ENCODE measurements at regions not wholly inside any gene's neighbourhood (a gene's known extent, or its start where the extent isn't known, plus 50 kb on each side); places are given as distances from the start of the nearest gene placed in this dataset.

DNA sequence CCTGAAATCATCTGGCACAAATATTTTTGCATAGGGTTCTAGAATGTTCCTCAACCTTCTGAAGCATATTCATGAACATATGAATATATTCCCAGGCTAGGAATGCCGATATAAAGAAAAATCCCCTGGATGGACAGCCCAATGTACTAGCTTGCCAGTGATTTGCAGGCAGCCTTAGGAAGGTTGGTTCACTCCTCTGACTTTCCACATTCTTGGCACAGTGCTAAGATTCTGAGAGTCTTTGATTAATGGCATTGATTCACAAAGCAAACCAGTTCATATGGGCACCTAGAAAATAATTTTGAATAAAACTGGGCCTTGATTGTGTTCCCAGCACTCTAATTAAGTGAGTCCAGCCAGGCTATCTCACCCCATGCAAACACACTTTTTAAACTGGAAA lies 56.9 kb upstream of the ENPP4 start:
- in situ Hi-C loops (cut with MboI; ENCODE audit: low pct_unique_long_range_greater_than_20kb in 2 of 9, low sequenced_read_pairs in 9 of 9, unreplicated experiment in 9 of 9), result no loop called here
- 0 to 100% (median 50%) methylated on average over 1 of the region's 1 CpG; no CpG with 5 or more reads in 3 of the 10 experiments for WGBS, 10 experiments
- ATAC-seq (replicated peaks in 6 of 8), result no peak
- H3K4me1 ChIP-seq (replicated peaks in 1 of 2), result no peaks in the 10 kb centered on the region
- H3K27ac ChIP-seq, result no peak overlapping the region
- no peak overlapping the region for H3K4me3 ChIP-seq

- no peaks in the 10 kb centered on the region for H3K4me1 ChIP-seq (replicated peaks in 1 of 2)
- in situ Hi-C loops (cut with MboI; ENCODE audit: low pct_unique_long_range_greater_than_20kb in 2 of 9, low sequenced_read_pairs in 9 of 9, unreplicated experiment in 9 of 9), result loop anchor here in 1 of 9 experiments (25.0 kb wide), 2 partner anchors 134 to 334 kb away; no protein-coding TSS in a partner anchor
- no peak for ATAC-seq (replicated peaks in 6 of 8)
- H3K4me3 ChIP-seq, result no peak overlapping the region
- no peak overlapping the region for H3K27ac ChIP-seq
- WGBS, 10 experiments, result 43 to 100% (median 83%) methylated on average over 1 to 2 of the region's 2 CpGs; no CpG with 5 or more reads in 5 of the 10 experiments
Measured at GRCh38 chr6:46078294-46078693, 51.5 kb upstream of the ENPP4 start.

DNA sequence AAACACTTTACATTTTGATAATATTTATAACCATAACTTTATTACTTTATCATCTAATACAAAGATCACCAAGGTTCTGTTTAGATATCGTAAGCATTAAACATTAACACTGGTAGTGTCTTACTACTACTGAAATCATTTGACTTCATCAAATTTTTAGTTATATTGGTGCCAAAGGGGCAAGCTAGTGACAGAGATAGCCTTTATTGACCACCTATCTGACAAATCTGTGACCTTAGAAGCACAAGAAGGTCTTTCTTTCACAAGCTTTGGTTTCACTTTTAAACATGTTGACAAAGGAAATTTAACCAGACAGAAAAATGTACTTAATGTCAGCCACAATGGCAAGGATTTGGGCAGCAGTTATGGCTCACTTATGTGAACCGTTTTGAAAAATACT lies 50.7 kb upstream of the ENPP4 start:
- WGBS, 10 experiments, result 0 to 89% (median 83%) methylated on average over 1 to 2 of the region's 2 CpGs; no CpG with 5 or more reads in 1 of the 10 experiments
- Histone ChIP-seq H3K27ac (no peak overlapping the region), H3K4me1 (replicated peaks in 1 of 2) (no peaks in the 10 kb centered on the region), H3K4me3 (no peak overlapping the region)
- ATAC-seq (replicated peaks in 6 of 8), result no peak
- in situ Hi-C loops (cut with MboI; ENCODE audit: low pct_unique_long_range_greater_than_20kb in 2 of 9, low sequenced_read_pairs in 9 of 9, unreplicated experiment in 9 of 9), result loop anchor here in 1 of 9 experiments (25.0 kb wide), 2 partner anchors 133 to 333 kb away; no protein-coding TSS in a partner anchor

All from motor neuron (in vitro differentiated cells).